DND-41 (cell line): ENCODE measurements at regions not wholly inside any gene's neighbourhood (a gene's known extent, or its start where the extent isn't known, plus 50 kb on each side); places are given as distances from the start of the nearest gene placed in this dataset.

Experiments
- CTCF ChIP-seq: IDR thresholded peaks from 2 replicates; pipeline ENCODE4 v1.5.1; 2012; ENCODE audit warnings: borderline replicate concordance, low read length, moderate library complexity, mild to moderate bottlenecking; ENCODE audit not compliant: poor library complexity, severe bottlenecking; ENCODE audit errors: extremely low read depth
- EZH2 ChIP-seq: IDR thresholded peaks from 3 replicates; pipeline ENCODE4 v1.6.1; 2012; ENCODE audit warnings: borderline replicate concordance, low read depth, mild to moderate bottlenecking, moderate library complexity, low read length, inconsistent platforms; ENCODE audit not compliant: severe bottlenecking

DNA sequence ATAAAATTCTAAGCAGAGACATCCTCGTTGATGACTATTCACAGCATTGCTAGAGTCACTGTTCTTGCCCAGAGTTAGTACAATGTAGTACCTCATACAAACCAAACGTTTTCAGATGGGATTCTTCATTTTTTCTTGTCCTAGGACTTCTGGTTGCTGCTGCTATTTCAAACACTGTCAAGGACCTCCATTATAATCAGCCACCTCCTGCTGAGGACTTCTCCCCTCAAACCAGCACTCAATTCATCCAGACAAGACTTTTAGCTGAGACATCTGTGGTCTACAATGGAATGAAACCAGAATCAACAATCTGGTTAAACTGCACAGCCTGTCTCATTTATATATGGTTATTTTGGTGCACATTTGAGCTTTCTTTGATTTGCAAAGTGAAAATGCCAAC is 1008.8 kb downstream of the STPG2 start:
- TF ChIP-seq EZH2: no peak
- no peak for TF ChIP-seq CTCF
